Endothelial cell (in vitro differentiated cells): ENCODE measurements at regions not wholly inside any gene's neighbourhood (a gene's known extent, or its start where the extent isn't known, plus 50 kb on each side); places are given as distances from the start of the nearest gene placed in this dataset.
A peak's percentile ranks its signal among the peaks of the same experiment; 100 is the strongest.

Source experiments
- DNase-seq: peaks from one replicate; pipeline ENCODE4 v3.0.0; 2021; ENCODE audit warnings: low spot score
- H3K27ac Mint-ChIP-seq: one replicate; pipeline ENCODE4 v1.8.0; 2021; ENCODE audit warnings: mixed read lengths, inconsistent platforms; ENCODE audit not compliant: unreplicated experiment
- H3K27me3 Mint-ChIP-seq: one replicate; pipeline ENCODE4 v1.8.0; 2021; ENCODE audit warnings: mild to moderate bottlenecking, moderate library complexity, mixed read lengths, inconsistent platforms; ENCODE audit not compliant: unreplicated experiment
- H3K36me3 Mint-ChIP-seq: one replicate; pipeline ENCODE4 v1.8.0; 2021; ENCODE audit warnings: mild to moderate bottlenecking, low read depth, mixed read lengths, inconsistent platforms; ENCODE audit not compliant: unreplicated experiment
- H3K4me1 Mint-ChIP-seq: one replicate; pipeline ENCODE4 v1.8.0; 2021; ENCODE audit warnings: mild to moderate bottlenecking, mixed read lengths, inconsistent platforms; ENCODE audit not compliant: unreplicated experiment
- H3K4me3 Mint-ChIP-seq: one replicate; pipeline ENCODE4 v1.8.0; 2021; ENCODE audit warnings: mild to moderate bottlenecking, mixed read lengths, inconsistent platforms; ENCODE audit not compliant: unreplicated experiment
- H3K9me3 Mint-ChIP-seq: one replicate; pipeline ENCODE4 v1.8.0; 2021; ENCODE audit warnings: mixed read lengths, inconsistent platforms; ENCODE audit not compliant: unreplicated experiment
- TF ChIP-seq, protein P1 (sequence below): fragments of 200-600 bp; sonication (generic); IDR thresholded peaks from one replicate; pipeline ENCODE4 v1.5.0; 2021; ENCODE audit warnings: antibody characterized with exemption; ENCODE audit not compliant: unreplicated experiment

DNA sequence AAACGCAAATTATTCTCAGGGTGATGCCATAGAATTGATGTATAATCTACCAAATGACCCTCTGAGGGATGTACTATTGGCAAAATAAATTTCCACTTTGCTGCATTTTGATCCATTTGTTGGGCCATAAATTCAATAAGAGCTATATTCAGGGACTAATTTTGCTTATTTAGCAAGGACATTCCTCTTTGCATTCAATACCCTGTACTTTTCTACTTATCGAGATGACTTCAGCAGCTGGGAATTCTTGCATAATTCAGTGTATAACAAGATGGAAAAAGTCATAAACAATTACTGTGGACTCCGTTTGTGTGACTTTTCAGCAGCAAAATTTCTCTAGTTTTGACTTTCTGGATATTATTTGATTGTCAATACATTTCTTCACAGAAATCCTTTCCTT is 744.7 kb upstream of the CCDC179 start:
- Mint-ChIP-seq H3K27me3 (no peaks in the 10 kb centered on the region), H3K4me3 (no peak overlapping the region), H3K36me3 (no peaks in the 10 kb centered on the region), H3K4me1 (no peaks in the 10 kb centered on the region), H3K27ac (no peak overlapping the region), H3K9me3 (no peaks in the 10 kb centered on the region)
- no peak for DNase-seq
- TF ChIP-seq, protein P1, sequence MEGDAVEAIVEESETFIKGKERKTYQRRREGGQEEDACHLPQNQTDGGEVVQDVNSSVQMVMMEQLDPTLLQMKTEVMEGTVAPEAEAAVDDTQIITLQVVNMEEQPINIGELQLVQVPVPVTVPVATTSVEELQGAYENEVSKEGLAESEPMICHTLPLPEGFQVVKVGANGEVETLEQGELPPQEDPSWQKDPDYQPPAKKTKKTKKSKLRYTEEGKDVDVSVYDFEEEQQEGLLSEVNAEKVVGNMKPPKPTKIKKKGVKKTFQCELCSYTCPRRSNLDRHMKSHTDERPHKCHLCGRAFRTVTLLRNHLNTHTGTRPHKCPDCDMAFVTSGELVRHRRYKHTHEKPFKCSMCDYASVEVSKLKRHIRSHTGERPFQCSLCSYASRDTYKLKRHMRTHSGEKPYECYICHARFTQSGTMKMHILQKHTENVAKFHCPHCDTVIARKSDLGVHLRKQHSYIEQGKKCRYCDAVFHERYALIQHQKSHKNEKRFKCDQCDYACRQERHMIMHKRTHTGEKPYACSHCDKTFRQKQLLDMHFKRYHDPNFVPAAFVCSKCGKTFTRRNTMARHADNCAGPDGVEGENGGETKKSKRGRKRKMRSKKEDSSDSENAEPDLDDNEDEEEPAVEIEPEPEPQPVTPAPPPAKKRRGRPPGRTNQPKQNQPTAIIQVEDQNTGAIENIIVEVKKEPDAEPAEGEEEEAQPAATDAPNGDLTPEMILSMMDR = no peak

DNA sequence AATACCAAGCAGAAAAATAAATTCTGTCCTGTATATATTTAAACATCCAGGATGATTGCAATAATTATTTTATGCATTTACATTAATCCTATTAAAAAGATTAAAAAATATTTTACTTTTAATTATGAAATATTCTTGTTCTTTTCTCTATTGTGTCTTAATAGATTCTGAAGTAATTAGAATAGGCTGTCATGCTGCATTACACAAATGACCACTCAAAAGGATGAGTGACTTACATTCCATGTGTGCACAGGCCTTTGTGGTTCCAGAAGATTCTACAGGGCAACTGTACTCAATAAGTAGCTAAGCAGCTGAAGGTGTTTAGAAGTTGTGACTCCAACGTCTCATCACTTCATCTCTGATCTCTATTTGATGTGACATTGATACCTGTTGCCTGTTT is 745.9 kb upstream of the CCDC179 start:
- no peak overlapping the region for H3K4me3 Mint-ChIP-seq
- no peaks in the 10 kb centered on the region for H3K4me1 Mint-ChIP-seq
- no peak overlapping the region for H3K27ac Mint-ChIP-seq
- DNase-seq = no peak
- TF ChIP-seq, protein P1 = no peak
- H3K27me3 Mint-ChIP-seq = no peaks in the 10 kb centered on the region
- no peaks in the 10 kb centered on the region for H3K36me3 Mint-ChIP-seq
- no peaks in the 10 kb centered on the region for H3K9me3 Mint-ChIP-seq

DNA sequence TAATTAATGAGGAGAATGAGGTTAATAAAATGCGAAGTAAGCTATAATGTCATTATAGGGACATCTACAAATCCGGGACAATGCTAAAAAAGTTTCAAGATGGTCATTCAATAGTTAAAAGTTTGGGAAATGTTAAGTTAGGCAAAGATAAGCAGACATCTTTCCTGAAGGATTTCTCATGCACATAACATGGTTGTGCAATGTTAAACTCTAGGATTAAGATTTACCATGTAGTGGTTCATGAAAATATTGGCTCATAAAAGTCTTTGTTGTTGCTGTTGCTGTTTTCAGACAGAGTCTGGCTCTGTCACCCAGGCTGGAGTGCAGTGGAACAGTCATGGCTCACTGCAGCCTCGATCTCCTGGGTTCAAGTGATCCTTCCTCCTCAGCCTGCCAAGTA is 751.5 kb upstream of the CCDC179 start:
- DNase-seq = no peak
- Mint-ChIP-seq H3K4me3 (no peak overlapping the region), H3K9me3 (no peaks in the 10 kb centered on the region), H3K27ac (no peak overlapping the region), H3K27me3 (no peaks in the 10 kb centered on the region), H3K36me3 (no peaks in the 10 kb centered on the region), H3K4me1 (no peaks in the 10 kb centered on the region)
- TF ChIP-seq, protein P1 = no peak

DNA sequence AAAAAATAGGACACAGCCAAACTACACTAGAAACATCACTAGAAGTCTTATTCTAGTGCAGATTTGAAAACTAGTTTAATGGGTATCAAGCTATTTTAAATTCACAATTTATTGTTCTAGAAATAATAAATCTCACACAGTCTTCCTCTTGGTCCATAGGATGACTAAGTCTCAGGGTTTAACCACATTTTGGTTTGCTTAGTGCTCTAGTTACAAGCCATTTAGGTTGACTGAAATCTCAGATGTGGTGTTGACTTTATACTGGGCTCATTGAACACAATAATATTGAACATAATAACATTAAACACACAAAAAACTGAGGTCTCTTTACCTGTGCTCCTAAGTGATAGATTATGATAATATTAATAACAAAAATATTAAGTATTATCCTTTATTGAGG is 760.3 kb upstream of the CCDC179 start:
- Mint-ChIP-seq H3K4me1 (no peaks in the 10 kb centered on the region), H3K27me3 (no peaks in the 10 kb centered on the region), H3K36me3 (no peaks in the 10 kb centered on the region), H3K27ac (no peak overlapping the region), H3K4me3 (no peak overlapping the region), H3K9me3 (no peaks in the 10 kb centered on the region)
- TF ChIP-seq, protein P1 = no peak
- no peak for DNase-seq

DNA sequence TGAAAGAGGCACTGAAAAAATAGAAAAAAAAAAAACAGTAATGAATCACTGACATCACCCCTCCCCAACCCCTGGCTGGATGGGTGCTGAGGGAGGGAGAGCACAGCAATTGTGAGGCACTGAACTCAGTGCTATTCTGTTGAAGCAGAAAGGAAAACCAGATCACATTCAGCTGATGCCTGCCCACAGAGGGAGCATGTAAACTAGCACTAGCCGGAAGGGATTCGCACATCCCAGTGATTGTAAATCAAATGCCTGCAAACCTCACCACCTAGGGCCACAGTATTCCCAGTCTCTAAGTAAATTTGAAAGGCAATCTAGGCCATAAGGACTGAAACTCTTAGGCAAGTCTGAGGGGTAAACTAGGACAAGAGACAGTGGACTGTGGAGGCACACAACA is 772.0 kb upstream of the CCDC179 start:
- DNase-seq = no peak
- Mint-ChIP-seq H3K27me3 (peaks cover 1% of the 10 kb centered on the region), H3K9me3 (no peaks in the 10 kb centered on the region), H3K4me1 (no peaks in the 10 kb centered on the region), H3K36me3 (no peaks in the 10 kb centered on the region), H3K27ac (peak overlapping the region; percentile 64), H3K4me3 (no peak overlapping the region)
- TF ChIP-seq, protein P1 = no peak
